CD4-positive, alpha-beta T cell treated with Interleukin-17A for 4 hours (primary cell): ENCODE measurements at regions not wholly inside any gene's neighbourhood (a gene's known extent, or its start where the extent isn't known, plus 50 kb on each side); places are given as distances from the start of the nearest gene placed in this dataset.

Experiments
- DNase-seq: peaks from one replicate; pipeline ENCODE4 v3.0.0-alpha.2; 2020; ENCODE audit warnings: mixed read lengths

- DNase-seq, result no peak
Measured at GRCh38 chr2:215615067-215615802, 179.4 kb upstream of the FN1 start.

DNA sequence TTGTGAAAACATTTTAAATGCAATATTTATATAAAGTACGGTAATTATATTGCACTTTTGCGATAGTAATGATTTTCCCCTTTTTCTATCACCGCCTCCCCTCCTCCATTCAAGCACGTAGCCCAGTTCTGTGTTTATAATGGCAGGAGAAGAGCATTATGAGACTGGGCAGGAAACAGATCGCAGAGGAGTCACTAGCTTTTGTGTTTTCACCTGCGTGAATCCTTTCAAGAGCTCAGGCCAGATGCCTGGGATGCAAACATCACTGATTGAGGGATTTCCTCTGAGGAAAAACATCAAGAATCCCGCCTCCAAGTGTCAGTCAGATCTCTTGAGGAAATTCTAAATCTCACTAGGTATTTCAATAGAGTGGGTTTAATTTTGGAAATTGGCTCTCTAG is 178.4 kb upstream of the FN1 start:
- DNase-seq, result no peak

DNA sequence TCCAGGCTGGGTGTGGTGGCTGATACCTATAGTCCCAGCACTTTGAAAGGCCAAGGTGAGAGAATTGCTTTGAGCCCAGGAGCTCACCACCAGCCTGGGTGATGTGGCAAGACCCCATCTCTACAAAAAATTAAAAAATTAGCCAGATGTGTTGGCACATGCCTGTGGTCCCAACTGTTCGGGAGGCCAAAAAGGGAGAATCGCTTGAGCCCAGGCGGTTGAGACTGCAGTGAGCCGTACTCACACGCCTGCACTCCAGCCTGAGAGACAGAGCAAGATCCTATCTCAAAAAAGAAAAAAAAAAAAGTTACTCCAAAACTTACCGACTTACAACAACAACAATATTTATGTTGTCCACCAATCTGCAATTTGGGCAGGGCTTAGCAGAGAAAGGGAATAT is 178.0 kb upstream of the FN1 start:
- DNase-seq, result no peak

DNA sequence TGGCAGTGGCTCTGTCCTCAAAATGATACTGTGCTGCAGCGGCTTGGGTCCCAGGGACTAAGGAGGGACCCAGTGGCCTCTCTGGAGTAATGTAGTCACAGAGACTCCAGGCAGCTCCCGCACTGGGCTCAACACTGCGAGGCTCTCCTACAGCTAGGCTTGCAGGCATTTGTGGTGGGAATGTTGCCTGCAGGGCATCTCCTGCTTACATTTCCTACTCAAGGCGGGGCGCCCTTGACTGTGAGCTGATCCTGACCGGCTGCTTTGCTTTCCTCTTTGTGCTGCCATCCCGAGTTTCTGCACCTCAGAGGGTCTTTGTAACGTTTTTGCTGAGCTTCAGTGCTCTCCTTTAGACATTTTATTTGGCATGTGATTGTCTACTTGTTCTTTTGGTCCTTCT is 177.4 kb upstream of the FN1 start:
- DNase-seq, result no peak

- no peak for DNase-seq
Measured at GRCh38 chr2:215612786-215613185, 176.9 kb upstream of the FN1 start.

DNA sequence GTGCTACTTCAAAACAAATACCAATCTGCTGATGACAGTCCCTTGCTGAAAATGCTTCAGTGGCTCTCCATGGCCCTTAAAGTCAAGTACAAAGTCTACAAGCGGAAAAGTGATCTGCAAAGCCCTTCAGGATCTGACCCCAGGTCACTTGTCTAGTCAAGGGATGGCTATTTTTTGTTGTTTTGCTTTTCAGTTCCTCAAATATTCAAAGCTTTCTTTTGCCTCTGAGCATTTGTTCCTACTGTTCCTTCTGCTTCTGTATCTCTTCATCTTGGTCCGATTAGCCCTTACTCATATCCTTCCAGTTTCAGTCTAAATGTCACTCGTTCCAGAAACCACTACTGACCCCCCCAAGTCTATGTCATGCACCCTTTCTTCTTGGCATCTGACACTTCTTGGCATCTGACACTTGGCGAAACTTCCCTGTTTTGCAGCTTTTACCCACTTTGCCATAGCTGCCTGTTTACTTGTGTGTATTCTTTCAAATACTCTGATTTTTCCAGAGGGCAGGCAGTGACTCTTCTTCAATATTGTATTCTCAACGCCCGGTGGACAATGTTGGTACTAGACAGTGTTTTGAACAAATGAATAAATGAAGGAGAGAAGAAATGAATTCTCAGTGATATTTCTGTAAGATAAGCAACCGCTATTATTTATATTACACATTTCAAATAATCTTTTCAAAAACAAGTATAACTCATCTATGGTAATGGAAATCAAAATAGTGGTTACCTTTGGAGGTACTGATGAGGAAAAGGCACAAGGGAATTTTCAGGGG is 175.9 kb upstream of the FN1 start:
- DNase-seq, result no peak

- no peak for DNase-seq
Measured at GRCh38 chr2:215609089-215610032, 173.5 kb upstream of the FN1 start.

- DNase-seq, result no peak
Measured at GRCh38 chr2:215607766-215608165, 171.9 kb upstream of the FN1 start.

- no peak for DNase-seq
Measured at GRCh38 chr2:215606219-215606618, 170.4 kb upstream of the FN1 start.

DNA sequence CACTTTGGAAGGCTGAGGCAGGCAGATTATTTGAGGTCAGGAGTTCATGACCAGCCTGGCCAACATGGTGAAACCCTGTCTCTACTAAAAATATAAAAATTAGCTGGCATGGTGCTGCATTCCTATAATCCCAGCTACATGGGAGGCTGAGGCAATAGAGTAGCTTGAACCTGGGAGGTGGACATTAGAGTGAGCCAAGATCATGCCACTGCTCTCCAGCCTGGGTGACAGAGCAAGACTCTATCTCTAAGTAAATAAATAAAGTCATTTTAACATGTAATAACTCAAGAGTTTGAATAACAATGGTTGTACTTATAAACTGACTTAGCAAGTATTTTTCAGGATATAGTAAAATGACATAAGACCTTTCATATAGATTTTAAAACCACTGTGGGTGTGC is 169.3 kb upstream of the FN1 start:
- DNase-seq, result no peak

DNA sequence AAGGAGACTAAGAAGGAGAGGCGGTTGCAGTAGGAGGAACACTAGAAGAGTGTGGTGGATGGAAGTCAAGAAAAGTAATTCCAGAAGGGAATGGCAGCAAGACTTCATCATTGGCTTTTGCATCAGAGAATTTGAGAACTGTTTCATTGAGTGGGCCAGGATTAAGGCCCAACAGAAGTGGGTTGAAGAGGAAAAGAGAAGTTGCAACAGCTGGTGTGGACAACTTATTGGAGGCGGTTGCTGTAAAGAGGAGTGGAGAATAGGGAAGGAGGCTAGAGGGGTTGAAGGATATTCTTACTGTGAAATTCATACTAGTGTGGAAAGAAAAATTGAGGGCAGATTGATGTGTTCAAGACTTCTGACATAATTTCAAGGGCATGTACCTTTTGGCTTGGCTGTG is 168.7 kb upstream of the FN1 start:
- DNase-seq, result no peak

DNA sequence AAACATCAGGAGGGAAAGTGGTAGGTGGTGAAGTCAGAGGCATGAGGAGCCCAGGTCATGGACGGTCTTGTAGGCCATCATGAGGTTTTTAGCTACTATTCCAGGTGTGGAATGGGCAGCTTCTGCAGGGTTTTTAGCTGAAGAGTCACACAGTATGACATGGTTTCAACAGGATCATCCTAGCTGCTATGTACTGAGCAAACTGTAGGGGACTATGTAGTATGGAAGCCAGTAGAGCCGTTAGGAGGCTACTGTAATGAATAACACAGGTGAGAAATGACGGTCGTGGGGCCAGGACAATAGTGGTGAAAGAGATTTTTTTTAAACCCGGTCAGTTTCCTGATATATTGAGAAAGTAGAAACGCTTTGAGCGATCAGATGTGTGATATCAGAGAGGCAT is 167.6 kb upstream of the FN1 start:
- DNase-seq, result no peak

DNA sequence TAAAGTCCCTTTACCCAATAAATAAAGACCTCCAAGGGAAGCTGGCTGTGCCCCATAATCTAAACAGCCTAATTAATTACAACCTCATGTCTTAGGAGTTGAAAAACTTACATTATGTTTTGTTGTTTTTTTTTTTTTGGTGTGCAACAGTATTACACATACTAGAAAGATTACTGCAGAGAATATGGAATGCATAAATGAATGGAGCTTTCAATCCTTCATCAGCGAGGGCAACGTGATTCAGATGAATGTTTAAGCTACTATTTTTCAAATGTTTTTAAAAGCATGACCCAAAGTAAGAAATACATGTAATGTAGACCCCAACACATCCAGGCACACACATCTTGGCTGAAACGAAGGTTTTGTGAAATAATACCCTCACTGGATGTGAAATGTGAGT is 167.1 kb upstream of the FN1 start:
- DNase-seq, result no peak

GRCh38 chr2:215601990-215602721 is 166.3 kb upstream of the FN1 start:
- DNase-seq, result no peak

DNA sequence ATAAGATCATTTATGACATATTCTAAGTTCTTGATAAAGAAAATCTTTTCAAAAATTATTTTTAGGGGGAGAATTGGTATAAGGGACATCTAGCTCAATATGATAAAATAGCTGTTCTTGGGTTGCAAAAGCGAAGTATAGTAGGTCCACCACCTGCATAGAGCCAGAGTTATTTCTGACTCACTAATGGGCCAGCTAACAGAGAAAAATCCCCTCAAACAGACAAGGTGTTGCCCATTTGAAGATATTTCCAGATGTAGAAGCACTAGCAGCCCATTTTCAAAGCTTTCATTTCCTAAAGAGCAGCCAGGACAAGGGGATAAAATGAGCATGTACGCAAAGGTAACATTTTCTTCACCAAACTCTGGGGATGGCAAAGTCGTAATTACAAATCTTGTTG is 165.7 kb upstream of the FN1 start:
- no peak for DNase-seq

GRCh38 chr2:215598376-215598975 is 162.6 kb upstream of the FN1 start:
- no peak for DNase-seq

GRCh38 chr2:215597577-215597976 is 161.7 kb upstream of the FN1 start:
- DNase-seq, result no peak

DNA sequence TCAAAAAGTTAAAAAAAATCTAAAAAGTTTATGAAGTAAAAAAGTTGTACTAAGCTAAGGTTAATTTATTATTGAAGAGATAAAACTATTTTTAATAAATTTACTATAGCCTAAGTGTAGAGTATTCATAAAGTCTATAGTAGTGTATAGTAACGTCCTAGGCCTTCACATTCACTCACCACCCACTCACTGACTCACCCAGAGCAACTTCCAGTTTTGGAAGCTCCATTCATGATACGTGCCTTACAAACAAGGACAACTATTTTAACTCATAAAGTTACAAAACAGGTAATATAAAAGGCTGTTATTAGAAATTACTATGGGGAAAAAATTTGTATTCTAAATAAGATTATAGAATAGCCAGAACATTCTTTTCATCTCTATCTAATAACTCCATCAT is 158.9 kb upstream of the FN1 start:
- no peak for DNase-seq

DNA sequence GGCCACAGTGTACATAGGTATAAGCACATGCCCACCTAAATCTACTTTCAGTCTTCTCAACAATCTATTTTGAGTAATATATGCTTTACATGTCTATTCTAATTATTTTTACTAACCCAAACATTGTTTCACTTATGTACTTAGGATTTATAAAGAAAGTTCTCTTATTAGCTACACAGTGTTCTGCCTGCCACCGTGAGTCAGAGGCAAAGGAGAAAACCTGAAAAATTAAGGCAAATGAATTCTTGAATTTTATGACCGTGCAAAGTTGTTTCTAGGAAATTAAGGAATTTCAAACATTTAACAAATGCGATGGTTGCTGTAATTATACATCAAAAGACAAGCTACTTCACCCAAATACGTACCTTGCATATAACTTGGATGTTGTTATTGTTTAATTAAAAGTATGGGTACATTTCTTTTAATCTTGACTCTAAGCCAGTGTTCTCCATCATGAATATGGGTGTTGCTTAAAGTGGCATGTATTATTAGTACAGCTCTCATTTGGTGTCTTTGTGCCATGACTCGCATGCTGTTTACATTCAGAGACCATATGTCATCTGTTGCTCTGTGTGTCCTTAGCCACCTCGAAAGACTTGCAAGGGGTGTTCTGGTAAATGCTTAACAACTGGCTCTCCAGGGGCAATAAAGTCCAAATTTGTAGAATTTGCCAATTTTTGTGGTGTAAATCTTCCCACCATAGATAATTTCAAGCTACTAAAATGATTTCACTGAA is 154.3 kb upstream of the FN1 start:
- DNase-seq, result no peak

- DNase-seq, result no peak
Measured at GRCh38 chr2:215583881-215584280, 148.0 kb upstream of the FN1 start.

- no peak for DNase-seq
Measured at GRCh38 chr2:215579809-215580208, 143.9 kb upstream of the FN1 start.

- no peak for DNase-seq
Measured at GRCh38 chr2:215577356-215577755, 141.5 kb upstream of the FN1 start.
